Lung (tissue), 11 donors: ENCODE measurements at regions not wholly inside any gene's neighbourhood (a gene's known extent, or its start where the extent isn't known, plus 50 kb on each side); places are given as distances from the start of the nearest gene placed in this dataset.

Source experiments
- ATAC-seq: fragments of 200-7000 bp; cut with Tn5 transposase; one replicate; pipeline ENCODE4 v1.9.1; 2020; ENCODE audit warnings: moderate number of reproducible peaks; ENCODE audit not compliant: insufficient read depth, low FRiP score
- DNase-seq, 3 donors: peaks; one replicate each; pipeline ENCODE4 v3.0.0-alpha.2; 2013 to 2017
- H3K27ac ChIP-seq, 2 donors: one replicate each; pipeline ENCODE4 v1.5.1; 2013; ENCODE audit warnings: mild to moderate bottlenecking in 2 of 2, moderate library complexity in 2 of 2, control low read depth in 1 of 2, inconsistent platforms in 1 of 2, low read depth in 1 of 2, low read length in 1 of 2
- H3K27me3 ChIP-seq, 3 donors: one replicate each; pipeline ENCODE4 v1.5.1; 2013; ENCODE audit warnings: low read length in 2 of 3; ENCODE audit not compliant: control insufficient read depth in 3 of 3, insufficient read depth in 3 of 3
- H3K36me3 ChIP-seq, 4 donors: one replicate each; pipeline ENCODE4 v1.5.1; 2013; ENCODE audit warnings: low read length in 4 of 4, mild to moderate bottlenecking in 1 of 4, moderate library complexity in 1 of 4; ENCODE audit not compliant: control insufficient read depth in 4 of 4, insufficient read depth in 4 of 4
- H3K4me1 ChIP-seq, 5 donors: one replicate each; pipeline ENCODE4 v1.5.1; 2013; ENCODE audit warnings: low read length in 5 of 5, mild to moderate bottlenecking in 2 of 5, moderate library complexity in 1 of 5; ENCODE audit not compliant: control insufficient read depth in 5 of 5, insufficient read depth in 5 of 5
- H3K4me3 ChIP-seq: one replicate; pipeline ENCODE4 v1.5.1; 2013; ENCODE audit warnings: mild to moderate bottlenecking, control low read depth, moderate library complexity
- H3K9ac ChIP-seq, 2 donors: one replicate each; pipeline ENCODE4 v1.5.1; 2013; ENCODE audit warnings: low read length in 2 of 2, control low read depth in 1 of 2; ENCODE audit not compliant: insufficient read depth in 1 of 2
- H3K9me3 ChIP-seq, 4 donors: one replicate each; pipeline ENCODE4 v1.5.1; 2013; ENCODE audit warnings: low read length in 3 of 4, mild to moderate bottlenecking in 1 of 4, moderate library complexity in 1 of 4; ENCODE audit not compliant: control insufficient read depth in 4 of 4, insufficient read depth in 3 of 4
- CTCF ChIP-seq: IDR thresholded peaks from 2 replicates; pipeline ENCODE4 v1.5.1; 2012; ENCODE audit warnings: mild to moderate bottlenecking; ENCODE audit errors: control extremely low read depth, extremely low read depth
- WGBS, 2 donors: extraction: QIAGEN DNeasy Blood & Tissue Kit; methylation state at CpG; one replicate each; pipeline ENCODE4 v1.1.7; 2013; 5-methylcytosine and 5-hydroxymethylcytosine counted together
- donor health status: control.
- donor health status: control.
- donor health status: Bipolar disorder and iron deficiency.
- donor health status: healthy.
- donor health status: DM: yes; HTN: yes; CAD: no.

GRCh38 chr14:29169408-29169807 is 402.8 kb downstream of the FOXG1 start:
- Histone ChIP-seq H3K27me3 (no peaks in the 10 kb centered on the region), H3K36me3 (no peaks in the 10 kb centered on the region), H3K4me3 (no peak overlapping the region), H3K9me3 (peaks cover 0 to 8% (median 0%) of the 10 kb centered on the region in 4 donors), H3K4me1 (no peaks in the 10 kb centered on the region), H3K9ac (no peak overlapping the region), H3K27ac (no peak overlapping the region)
- 81 to 86% methylated on average over 5 of the region's 5 CpGs for WGBS, 2 donors
- no peak for TF ChIP-seq CTCF
- ATAC-seq (no peak), DNase-seq (no peak)

GRCh38 chr14:29175706-29176105 is 409.1 kb downstream of the FOXG1 start:
- Histone ChIP-seq H3K9me3 (peaks cover 0 to 8% (median 0%) of the 10 kb centered on the region in 4 donors), H3K4me1 (no peaks in the 10 kb centered on the region), H3K4me3 (no peak overlapping the region), H3K36me3 (no peaks in the 10 kb centered on the region), H3K27me3 (no peaks in the 10 kb centered on the region), H3K9ac (no peak overlapping the region), H3K27ac (no peak overlapping the region)
- TF ChIP-seq CTCF, result no peak
- no peak for DNase-seq
- WGBS, 2 donors, result 86 to 87% methylated on average over 2 of the region's 2 CpGs
- ATAC-seq, result no peak

GRCh38 chr14:29176876-29177275 is 410.3 kb downstream of the FOXG1 start:
- no peak overlapping the region for H3K4me3 ChIP-seq
- peaks cover 0 to 8% (median 0%) of the 10 kb centered on the region in 4 donors for H3K9me3 ChIP-seq
- H3K27me3 ChIP-seq, result no peaks in the 10 kb centered on the region
- no peak for TF ChIP-seq CTCF
- ATAC-seq (no peak), DNase-seq (no peak)
- H3K4me1 ChIP-seq, result no peaks in the 10 kb centered on the region
- no peak overlapping the region for H3K9ac ChIP-seq
- WGBS, 2 donors, result 90 to 94% methylated on average over 2 of the region's 2 CpGs
- H3K36me3 ChIP-seq, result no peaks in the 10 kb centered on the region
- H3K27ac ChIP-seq, result no peak overlapping the region

GRCh38 chr14:29178971-29179370 is 412.4 kb downstream of the FOXG1 start:
- ATAC-seq (no peak), DNase-seq (no peak)
- H3K36me3 ChIP-seq, result no peaks in the 10 kb centered on the region
- H3K4me3 ChIP-seq, result no peak overlapping the region
- peaks cover 0 to 5% (median 0%) of the 10 kb centered on the region in 4 donors for H3K9me3 ChIP-seq
- no peak overlapping the region for H3K27ac ChIP-seq
- H3K9ac ChIP-seq, result no peak overlapping the region
- no peak for TF ChIP-seq CTCF
- H3K4me1 ChIP-seq, result no peaks in the 10 kb centered on the region
- no peaks in the 10 kb centered on the region for H3K27me3 ChIP-seq
- 64 to 91% methylated on average over 1 of the region's 1 CpG for WGBS, 2 donors
